Liver (tissue), 8 donors: ENCODE measurements at regions not wholly inside any gene's neighbourhood (a gene's known extent, or its start where the extent isn't known, plus 50 kb on each side); places are given as distances from the start of the nearest gene placed in this dataset.
"Not testable (repeated sequence)": the region's sequence is repeated elsewhere in the genome, so short reads cannot be mapped to it uniquely, and the experiment has no call there.

Experiments
- DNase-seq: peaks from one replicate; pipeline ENCODE4 v3.0.0-alpha.2; 2017; ENCODE audit warnings: low spot score
- H3K27ac ChIP-seq, 2 donors: one replicate each; pipeline ENCODE4 v1.7.0; 2013; ENCODE audit warnings: inconsistent platforms in 2 of 2, low read length in 2 of 2, control low read depth in 1 of 2, low read depth in 1 of 2, mild to moderate bottlenecking in 1 of 2
- H3K27me3 ChIP-seq, 4 donors: one replicate each; pipeline versions ENCODE4 v1.6.1 to v1.7.0; 2013; ENCODE audit warnings: low read length in 3 of 4, inconsistent platforms in 1 of 4, mild to moderate bottlenecking in 1 of 4, moderate library complexity in 1 of 4; ENCODE audit not compliant: control insufficient read depth in 4 of 4, insufficient read depth in 4 of 4
- H3K36me3 ChIP-seq, 4 donors: one replicate each; pipeline versions ENCODE4 v1.6.1 to v1.7.0; 2013; ENCODE audit warnings: low read length in 3 of 4, mild to moderate bottlenecking in 3 of 4, low read depth in 1 of 4, moderate library complexity in 1 of 4; ENCODE audit not compliant: control insufficient read depth in 4 of 4, insufficient read depth in 3 of 4
- H3K4me1 ChIP-seq, 4 donors: one replicate each; pipeline versions ENCODE4 v1.6.1 to v1.7.0; 2013; ENCODE audit warnings: low read length in 3 of 4, mild to moderate bottlenecking in 3 of 4, moderate library complexity in 1 of 4; ENCODE audit not compliant: control insufficient read depth in 4 of 4, insufficient read depth in 4 of 4
- H3K4me3 ChIP-seq, 3 donors: one replicate each; pipeline versions ENCODE4 v1.6.1 to v1.7.0; 2013; ENCODE audit warnings: low read length in 3 of 3, control low read depth in 1 of 3, low read depth in 1 of 3, mild to moderate bottlenecking in 1 of 3
- H3K9ac ChIP-seq, 2 donors: one replicate each; pipeline ENCODE4 v1.7.0; 2013; ENCODE audit warnings: low read length in 2 of 2, mild to moderate bottlenecking in 2 of 2, moderate library complexity in 2 of 2, control low read depth in 1 of 2, low read depth in 1 of 2
- H3K9me3 ChIP-seq, 4 donors: one replicate each; pipeline versions ENCODE4 v1.6.1 to v1.7.0; 2013; ENCODE audit warnings: low read length in 3 of 4; ENCODE audit not compliant: control insufficient read depth in 4 of 4
- ATF3 ChIP-seq: IDR thresholded peaks from 2 replicates; pipeline ENCODE4 v1.6.1; 2016; ENCODE audit warnings: antibody characterized with exemption
- CTCF ChIP-seq: fragments of 150-350 bp; IDR thresholded peaks from 2 replicates; pipeline ENCODE4 v1.5.1; 2017; ENCODE audit warnings: improper control_type of control experiment, low read depth, low read length; ENCODE audit not compliant: missing input control
- EGR1 ChIP-seq, 2 donors: IDR thresholded peaks; 2 replicates each; pipeline ENCODE4 v1.6.1; 2016 to 2018; ENCODE audit warnings: antibody characterized with exemption in 2 of 2, low read depth in 2 of 2
- FOXA1 ChIP-seq: IDR thresholded peaks from 2 replicates; pipeline ENCODE4 v1.6.1; 2016; ENCODE audit warnings: antibody characterized with exemption
- FOXA2 ChIP-seq: IDR thresholded peaks from 2 replicates; pipeline ENCODE4 v1.6.1; 2016; ENCODE audit warnings: antibody characterized with exemption
- GABPA ChIP-seq, 2 donors: IDR thresholded peaks in 1 of 2; conservative IDR thresholded peaks in 1 of 2; 2 replicates each; pipeline ENCODE4 v1.6.1; 2016; ENCODE audit warnings: antibody characterized with exemption in 2 of 2, mild to moderate bottlenecking in 1 of 2, moderate library complexity in 1 of 2
- HNF4A ChIP-seq, 2 donors: conservative IDR thresholded peaks; 2 replicates each; pipeline ENCODE4 v1.6.1; 2016; ENCODE audit warnings: antibody characterized with exemption in 2 of 2, mild to moderate bottlenecking in 2 of 2
- HNF4G ChIP-seq: IDR thresholded peaks from 2 replicates; pipeline ENCODE4 v1.6.1; 2016; ENCODE audit warnings: antibody characterized with exemption
- JUND ChIP-seq, 2 donors: IDR thresholded peaks; 2 replicates each; pipeline ENCODE4 v1.6.1; 2016; ENCODE audit warnings: antibody characterized with exemption in 2 of 2
- NR2F2 ChIP-seq: IDR thresholded peaks from 2 replicates; pipeline ENCODE4 v1.6.1; 2016; ENCODE audit warnings: antibody characterized with exemption
- RAD21 ChIP-seq, 2 donors: IDR thresholded peaks; 2 replicates each; pipeline ENCODE4 v1.6.1; 2016; ENCODE audit warnings: antibody characterized with exemption in 2 of 2, mild to moderate bottlenecking in 2 of 2
- RXRA ChIP-seq, 2 donors: IDR thresholded peaks; 2 replicates each; pipeline ENCODE4 v1.6.1; 2017 to 2018; ENCODE audit warnings: antibody characterized with exemption in 2 of 2, mild to moderate bottlenecking in 1 of 2
- SP1 ChIP-seq: IDR thresholded peaks from 2 replicates; pipeline ENCODE4 v1.6.1; 2018; ENCODE audit warnings: antibody characterized with exemption, mild to moderate bottlenecking
- TAF1 ChIP-seq: conservative IDR thresholded peaks from 2 replicates; pipeline ENCODE4 v1.6.1; 2016; ENCODE audit warnings: antibody characterized with exemption, mild to moderate bottlenecking
- YY1 ChIP-seq: IDR thresholded peaks from 2 replicates; pipeline ENCODE4 v1.6.1; 2016; ENCODE audit warnings: antibody characterized with exemption, mild to moderate bottlenecking
- WGBS: extraction: QIAGEN DNeasy Blood & Tissue Kit; methylation state at CpG from one replicate; pipeline ENCODE4 v1.1.7; 2013; 5-methylcytosine and 5-hydroxymethylcytosine counted together
- TF ChIP-seq, protein P1 (sequence below): IDR thresholded peaks from 2 replicates; pipeline ENCODE4 v1.6.1; 2016; ENCODE audit warnings: antibody characterized with exemption, mild to moderate bottlenecking
- TF ChIP-seq, protein P2 (sequence below): IDR thresholded peaks from 2 replicates; pipeline ENCODE4 v1.6.1; 2016; ENCODE audit warnings: antibody characterized with exemption
- TF ChIP-seq, protein P3 (sequence below): IDR thresholded peaks from 2 replicates; pipeline ENCODE4 v1.6.1; 2016; ENCODE audit warnings: antibody characterized with exemption
- donor health status: healthy.
- donor health status: healthy.
- donor health status: healthy.
- donor health status: healthy.
- donor health status: healthy.

DNA sequence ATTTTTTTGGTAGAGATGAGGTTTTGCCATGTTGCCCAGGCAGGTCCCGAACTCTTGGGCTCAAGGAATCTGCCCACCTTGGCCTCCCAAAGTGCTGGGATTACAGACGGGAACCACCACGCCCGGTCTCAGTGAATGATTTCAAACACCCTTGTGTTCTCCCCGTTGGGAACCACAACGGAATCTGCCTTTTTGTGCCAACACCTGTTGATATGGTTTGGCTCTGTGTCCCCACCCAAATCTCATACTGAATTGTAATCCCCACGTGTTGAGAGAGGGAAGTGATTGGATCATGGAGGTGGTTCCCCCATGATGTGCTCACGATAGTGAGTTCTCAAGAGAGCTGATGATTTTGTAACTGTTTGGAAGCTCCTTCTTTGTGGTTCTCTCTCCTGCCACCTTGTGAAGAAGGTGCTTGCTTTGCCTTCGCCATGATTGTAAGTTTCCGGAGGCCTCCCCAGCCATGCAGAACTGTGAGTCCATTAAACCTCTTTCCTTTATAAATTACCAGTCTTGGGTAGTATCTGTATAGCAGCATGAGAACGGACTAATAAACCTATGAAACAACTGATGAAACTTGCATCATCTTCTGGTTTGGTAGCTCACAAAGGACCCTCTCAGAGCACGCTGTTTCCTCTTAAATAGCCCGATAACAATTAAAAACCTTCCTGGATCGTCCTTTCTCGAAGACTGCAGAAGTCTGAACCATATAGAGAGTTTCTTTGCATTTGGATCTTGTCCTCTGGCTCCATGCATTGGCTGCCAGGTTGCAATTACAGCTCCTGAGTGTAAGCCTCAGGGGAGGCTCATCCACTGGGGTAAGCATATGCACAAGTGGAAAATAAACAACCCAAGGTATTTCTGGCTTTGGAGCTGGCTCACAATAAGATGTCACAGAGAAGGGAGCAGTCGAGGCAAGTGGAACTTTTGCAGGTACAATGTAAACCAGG is 91.5 kb downstream of the SPRY4 start:
- no peaks in the 10 kb centered on the region for H3K4me1 ChIP-seq
- no peak overlapping the region for H3K27ac ChIP-seq
- WGBS, result 87% methylated on average over 16 of the region's 16 CpGs
- H3K9me3 ChIP-seq, result no peaks in the 10 kb centered on the region
- no peaks in the 10 kb centered on the region for H3K27me3 ChIP-seq
- no peak overlapping the region for H3K4me3 ChIP-seq
- H3K36me3 ChIP-seq, result no peaks in the 10 kb centered on the region
- DNase-seq, result no peak
- no peak for TF ChIP-seq TAF1
- TF ChIP-seq, protein P1, sequence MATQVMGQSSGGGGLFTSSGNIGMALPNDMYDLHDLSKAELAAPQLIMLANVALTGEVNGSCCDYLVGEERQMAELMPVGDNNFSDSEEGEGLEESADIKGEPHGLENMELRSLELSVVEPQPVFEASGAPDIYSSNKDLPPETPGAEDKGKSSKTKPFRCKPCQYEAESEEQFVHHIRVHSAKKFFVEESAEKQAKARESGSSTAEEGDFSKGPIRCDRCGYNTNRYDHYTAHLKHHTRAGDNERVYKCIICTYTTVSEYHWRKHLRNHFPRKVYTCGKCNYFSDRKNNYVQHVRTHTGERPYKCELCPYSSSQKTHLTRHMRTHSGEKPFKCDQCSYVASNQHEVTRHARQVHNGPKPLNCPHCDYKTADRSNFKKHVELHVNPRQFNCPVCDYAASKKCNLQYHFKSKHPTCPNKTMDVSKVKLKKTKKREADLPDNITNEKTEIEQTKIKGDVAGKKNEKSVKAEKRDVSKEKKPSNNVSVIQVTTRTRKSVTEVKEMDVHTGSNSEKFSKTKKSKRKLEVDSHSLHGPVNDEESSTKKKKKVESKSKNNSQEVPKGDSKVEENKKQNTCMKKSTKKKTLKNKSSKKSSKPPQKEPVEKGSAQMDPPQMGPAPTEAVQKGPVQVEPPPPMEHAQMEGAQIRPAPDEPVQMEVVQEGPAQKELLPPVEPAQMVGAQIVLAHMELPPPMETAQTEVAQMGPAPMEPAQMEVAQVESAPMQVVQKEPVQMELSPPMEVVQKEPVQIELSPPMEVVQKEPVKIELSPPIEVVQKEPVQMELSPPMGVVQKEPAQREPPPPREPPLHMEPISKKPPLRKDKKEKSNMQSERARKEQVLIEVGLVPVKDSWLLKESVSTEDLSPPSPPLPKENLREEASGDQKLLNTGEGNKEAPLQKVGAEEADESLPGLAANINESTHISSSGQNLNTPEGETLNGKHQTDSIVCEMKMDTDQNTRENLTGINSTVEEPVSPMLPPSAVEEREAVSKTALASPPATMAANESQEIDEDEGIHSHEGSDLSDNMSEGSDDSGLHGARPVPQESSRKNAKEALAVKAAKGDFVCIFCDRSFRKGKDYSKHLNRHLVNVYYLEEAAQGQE, result no peak
- TF ChIP-seq NR2F2, result no peak
- no peak for TF ChIP-seq ATF3
- no peak for TF ChIP-seq RAD21 (IDR thresholded peaks at IDR 0.05)
- no peak for TF ChIP-seq YY1
- no peak for TF ChIP-seq HNF4G
- TF ChIP-seq EGR1 (IDR thresholded peaks at IDR 0.05; ENCODE audit: low read depth in 2 of 2), result no peak
- no peak for TF ChIP-seq SP1
- no peak for TF ChIP-seq FOXA1
- no peak for TF ChIP-seq CTCF
- TF ChIP-seq, protein P2, sequence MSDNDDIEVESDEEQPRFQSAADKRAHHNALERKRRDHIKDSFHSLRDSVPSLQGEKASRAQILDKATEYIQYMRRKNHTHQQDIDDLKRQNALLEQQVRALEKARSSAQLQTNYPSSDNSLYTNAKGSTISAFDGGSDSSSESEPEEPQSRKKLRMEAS, result no peak
- TF ChIP-seq, protein P3, sequence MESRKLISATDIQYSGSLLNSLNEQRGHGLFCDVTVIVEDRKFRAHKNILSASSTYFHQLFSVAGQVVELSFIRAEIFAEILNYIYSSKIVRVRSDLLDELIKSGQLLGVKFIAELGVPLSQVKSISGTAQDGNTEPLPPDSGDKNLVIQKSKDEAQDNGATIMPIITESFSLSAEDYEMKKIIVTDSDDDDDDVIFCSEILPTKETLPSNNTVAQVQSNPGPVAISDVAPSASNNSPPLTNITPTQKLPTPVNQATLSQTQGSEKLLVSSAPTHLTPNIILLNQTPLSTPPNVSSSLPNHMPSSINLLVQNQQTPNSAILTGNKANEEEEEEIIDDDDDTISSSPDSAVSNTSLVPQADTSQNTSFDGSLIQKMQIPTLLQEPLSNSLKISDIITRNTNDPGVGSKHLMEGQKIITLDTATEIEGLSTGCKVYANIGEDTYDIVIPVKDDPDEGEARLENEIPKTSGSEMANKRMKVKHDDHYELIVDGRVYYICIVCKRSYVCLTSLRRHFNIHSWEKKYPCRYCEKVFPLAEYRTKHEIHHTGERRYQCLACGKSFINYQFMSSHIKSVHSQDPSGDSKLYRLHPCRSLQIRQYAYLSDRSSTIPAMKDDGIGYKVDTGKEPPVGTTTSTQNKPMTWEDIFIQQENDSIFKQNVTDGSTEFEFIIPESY, result no peak
- no peak for TF ChIP-seq FOXA2
- no peak for TF ChIP-seq HNF4A (conservative IDR thresholded peaks at IDR 0.05)
- no peak for TF ChIP-seq JUND (IDR thresholded peaks at IDR 0.05)
- no peak for TF ChIP-seq GABPA (IDR thresholded peaks at IDR 0.05 in 1 of 2, conservative IDR thresholded peaks at IDR 0.05 in 1 of 2)
- no peak for TF ChIP-seq RXRA (IDR thresholded peaks at IDR 0.05)
- H3K9ac ChIP-seq, result no peak overlapping the region

DNA sequence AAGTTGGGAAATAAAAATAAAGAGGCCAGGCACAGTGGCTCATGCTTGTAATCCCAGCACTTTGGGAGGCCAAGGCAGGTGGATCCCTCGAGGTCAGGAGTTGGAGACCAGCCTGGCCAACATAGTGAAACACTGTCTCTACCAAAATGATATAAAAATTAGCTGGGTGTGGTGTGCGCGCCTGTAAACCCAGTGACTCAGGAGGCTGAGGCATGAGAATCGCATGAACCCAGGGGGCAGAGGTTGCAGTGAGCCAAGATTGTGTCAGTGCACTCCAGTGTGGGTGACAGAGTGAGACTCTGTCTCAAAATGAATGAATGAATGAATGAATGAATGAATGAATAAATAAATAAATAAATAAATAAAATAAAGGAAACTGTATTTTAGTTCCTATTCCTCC is 93.9 kb downstream of the SPRY4 start:
- not testable (repeated sequence) for H3K27me3 ChIP-seq, H3K4me1 ChIP-seq, H3K4me3 ChIP-seq, H3K36me3 ChIP-seq, DNase-seq, H3K9me3 ChIP-seq, H3K27ac ChIP-seq, H3K9ac ChIP-seq
- 76% methylated on average over 4 of the region's 4 CpGs for WGBS
